HG03066 (cell line): ENCODE measurements at regions not wholly inside any gene's neighbourhood (a gene's known extent, or its start where the extent isn't known, plus 50 kb on each side); places are given as distances from the start of the nearest gene placed in this dataset.

Source experiments
- ATAC-seq: cut with Tn5 transposase; IDR thresholded peaks from one replicate; pipeline ENCODE4 v1.9.1; 2021; ENCODE audit warnings: low read depth; ENCODE audit not compliant: unreplicated experiment

GRCh38 chr10:113402602-113403001 is 150.3 kb upstream of the HABP2 start:
- no peak for ATAC-seq

- ATAC-seq: no peak
These were observed 145.6 kb upstream of the HABP2 start for GRCh38 chr10:113407218-113407617.

GRCh38 chr10:113409175-113409574 is 143.7 kb upstream of the HABP2 start:
- ATAC-seq: no peak

GRCh38 chr10:113410618-113411017 is 142.2 kb upstream of the HABP2 start:
- ATAC-seq: no peak

GRCh38 chr10:113411456-113411855 is 141.4 kb upstream of the HABP2 start:
- ATAC-seq: no peak

- ATAC-seq: no peak
These were observed 140.7 kb upstream of the HABP2 start for GRCh38 chr10:113412161-113412560.

GRCh38 chr10:113414543-113414942 is 138.3 kb upstream of the HABP2 start:
- ATAC-seq: no peak

GRCh38 chr10:113415246-113415645 is 137.6 kb upstream of the HABP2 start:
- no peak for ATAC-seq

GRCh38 chr10:113420057-113420732 is 132.7 kb upstream of the HABP2 start:
- ATAC-seq: no peak

GRCh38 chr10:113420733-113421675 is 131.8 kb upstream of the HABP2 start:
- no peak for ATAC-seq

- no peak for ATAC-seq
These were observed 130.5 kb upstream of the HABP2 start for GRCh38 chr10:113422371-113422770.

GRCh38 chr10:113423981-113424721 is 128.7 kb upstream of the HABP2 start:
- ATAC-seq: no peak

GRCh38 chr10:113425008-113425407 is 127.8 kb upstream of the HABP2 start:
- ATAC-seq: no peak

- no peak for ATAC-seq
These were observed 127.3 kb upstream of the HABP2 start for GRCh38 chr10:113425541-113425951.

GRCh38 chr10:113426181-113426877 is 126.5 kb upstream of the HABP2 start:
- ATAC-seq: no peak

GRCh38 chr10:113427236-113427735 is 125.6 kb upstream of the HABP2 start:
- ATAC-seq: no peak

GRCh38 chr10:113427811-113428558 is 124.9 kb upstream of the HABP2 start:
- no peak for ATAC-seq

- ATAC-seq: no peak
These were observed 122.0 kb upstream of the HABP2 start for GRCh38 chr10:113430634-113431397.
